ENCODE measurements at regions not wholly inside any gene's neighbourhood (a gene's known extent, or its start where the extent isn't known, plus 50 kb on each side); places are given as distances from the start of the nearest gene placed in this dataset.

GRCh38 chr1:59039551-59039950 lies 255.7 kb upstream of the JUN start:
- Mint-ChIP-seq H3K36me3 (ENCODE audit: low read depth) (no peaks in the 10 kb centered on the region), H3K27ac (no peak overlapping the region), H3K9me3 (no peaks in the 10 kb centered on the region), H3K4me1 (ENCODE audit: low read depth) (peaks cover 43% of the 10 kb centered on the region), H3K4me3 (no peak overlapping the region), H3K27me3 (ENCODE audit: insufficient read depth) (no peaks in the 10 kb centered on the region)
- DNase-seq: no peak
- TF ChIP-seq CTCF (IDR thresholded peaks at IDR 0.05): no peak

- H3K27ac Mint-ChIP-seq: no peak overlapping the region
- H3K4me3 Mint-ChIP-seq: no peak overlapping the region
Observed at GRCh38 chr1:59040486-59040885, 256.4 kb upstream of the FGGY start.

GRCh38 chr1:59041646-59042277 lies 255.1 kb upstream of the FGGY start:
- Mint-ChIP-seq H3K27ac (peak overlapping the region; percentile 46), H3K4me1 (ENCODE audit: low read depth) (peaks cover 58% of the 10 kb centered on the region), H3K4me3 (no peak overlapping the region), H3K27me3 (ENCODE audit: insufficient read depth) (no peaks in the 10 kb centered on the region; the same call in 1 of the 2 replicates), H3K36me3 (ENCODE audit: low read depth) (peaks cover 11% of the 10 kb centered on the region), H3K9me3 (no peaks in the 10 kb centered on the region)
- no peak; the same call in 1 of the 2 replicates for TF ChIP-seq CTCF (IDR thresholded peaks at IDR 0.05)
- DNase-seq: no peak

More at GRCh38 chr1:59040486-59040885, 256.4 kb upstream of the FGGY start:
- peaks cover 4% of the 10 kb centered on the region; the same call in 1 of the 2 replicates for H3K36me3 Mint-ChIP-seq (ENCODE audit: low read depth)
- no peaks in the 10 kb centered on the region for H3K9me3 Mint-ChIP-seq
- peaks cover 45% of the 10 kb centered on the region for H3K4me1 Mint-ChIP-seq (ENCODE audit: low read depth)
- TF ChIP-seq CTCF (IDR thresholded peaks at IDR 0.05): no peak
- no peaks in the 10 kb centered on the region; the same call in 1 of the 2 replicates for H3K27me3 Mint-ChIP-seq (ENCODE audit: insufficient read depth)
- no peak for DNase-seq

- peaks cover 11% of the 10 kb centered on the region for H3K36me3 Mint-ChIP-seq (ENCODE audit: low read depth)
- peak overlapping the region; percentile 84 for H3K27ac Mint-ChIP-seq
- peaks cover 60% of the 10 kb centered on the region for H3K4me1 Mint-ChIP-seq (ENCODE audit: low read depth)
Observed at GRCh38 chr1:59043796-59044195, 253.1 kb upstream of the FGGY start.

GRCh38 chr1:59044535-59045121 lies 252.3 kb upstream of the FGGY start:
- peak overlapping the region; percentile 84 for H3K27ac Mint-ChIP-seq
- no peak for DNase-seq
- H3K36me3 Mint-ChIP-seq (ENCODE audit: low read depth): peaks cover 11% of the 10 kb centered on the region
- H3K4me3 Mint-ChIP-seq: no peak overlapping the region
- H3K4me1 Mint-ChIP-seq (ENCODE audit: low read depth): peaks cover 60% of the 10 kb centered on the region
- TF ChIP-seq CTCF (IDR thresholded peaks at IDR 0.05): no peak
- no peaks in the 10 kb centered on the region for H3K9me3 Mint-ChIP-seq
- no peaks in the 10 kb centered on the region; the same call in 1 of the 2 replicates for H3K27me3 Mint-ChIP-seq (ENCODE audit: insufficient read depth)

More at GRCh38 chr1:59043796-59044195, 253.1 kb upstream of the FGGY start:
- no peaks in the 10 kb centered on the region for H3K9me3 Mint-ChIP-seq
- H3K27me3 Mint-ChIP-seq (ENCODE audit: insufficient read depth): no peaks in the 10 kb centered on the region; the same call in 1 of the 2 replicates
- H3K4me3 Mint-ChIP-seq: peak overlapping the region; percentile 44; the same call in 1 of the 2 replicates
- peak; percentile 96 for DNase-seq
- TF ChIP-seq CTCF (IDR thresholded peaks at IDR 0.05): no peak

Measured in HFFc6 (cell line).